Transverse colon (tissue), 4 donors: ENCODE measurements at regions not wholly inside any gene's neighbourhood (a gene's known extent, or its start where the extent isn't known, plus 50 kb on each side); places are given as distances from the start of the nearest gene placed in this dataset.

ENCODE experiments used
- POLR2A ChIP-seq: fragments of 450-650 bp; IDR thresholded peaks from one replicate; pipeline ENCODE4 v1.6.1; 2016; ENCODE audit warnings: antibody characterized with exemption, mild to moderate bottlenecking, moderate library complexity
- POLR2AphosphoS5 ChIP-seq, 3 donors: sonication (generic); formaldehyde crosslinking; IDR thresholded peaks; one replicate each; pipeline ENCODE4 v1.6.1; 2016; ENCODE audit warnings: antibody characterized with exemption in 3 of 3
- TF ChIP-seq, protein P1 (sequence below), 5 experiments: fragments of 200-600 bp in 3 of 5; fragments of 450-650 bp in 2 of 5; sonication (generic) in 3 of 5; IDR thresholded peaks; 1 replicate in 2 of 5; 2 replicates in 3 of 5; pipeline ENCODE4 v1.5.1; 2016 to 2017; ENCODE audit warnings: antibody characterized with exemption in 5 of 5, inconsistent platforms in 3 of 5, mild to moderate bottlenecking in 2 of 5, moderate library complexity in 1 of 5

DNA sequence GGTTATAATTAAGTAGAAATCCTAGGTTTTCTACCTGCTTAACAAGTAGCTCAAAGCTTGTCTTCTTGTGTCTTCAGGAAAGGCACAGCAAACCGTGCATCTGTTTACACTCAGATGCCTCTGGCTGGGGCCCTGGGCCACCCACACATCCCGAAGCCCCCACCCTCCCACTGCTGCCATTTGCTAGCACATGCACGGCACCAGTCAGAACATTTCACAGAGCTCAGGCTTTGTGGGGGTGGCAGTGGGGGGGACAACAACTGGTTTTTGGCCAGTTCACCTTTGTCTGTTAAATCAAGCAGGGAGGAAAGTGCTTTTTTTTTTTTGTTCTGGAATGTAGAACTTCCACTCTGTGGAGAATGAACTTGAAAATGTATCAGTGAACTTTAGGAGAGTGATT, 77.7 kb downstream of the LINC00237 start:
- TF ChIP-seq POLR2A (no peak), POLR2AphosphoS5 (IDR thresholded peaks at IDR 0.05) (no peak)
- TF ChIP-seq, protein P1, sequence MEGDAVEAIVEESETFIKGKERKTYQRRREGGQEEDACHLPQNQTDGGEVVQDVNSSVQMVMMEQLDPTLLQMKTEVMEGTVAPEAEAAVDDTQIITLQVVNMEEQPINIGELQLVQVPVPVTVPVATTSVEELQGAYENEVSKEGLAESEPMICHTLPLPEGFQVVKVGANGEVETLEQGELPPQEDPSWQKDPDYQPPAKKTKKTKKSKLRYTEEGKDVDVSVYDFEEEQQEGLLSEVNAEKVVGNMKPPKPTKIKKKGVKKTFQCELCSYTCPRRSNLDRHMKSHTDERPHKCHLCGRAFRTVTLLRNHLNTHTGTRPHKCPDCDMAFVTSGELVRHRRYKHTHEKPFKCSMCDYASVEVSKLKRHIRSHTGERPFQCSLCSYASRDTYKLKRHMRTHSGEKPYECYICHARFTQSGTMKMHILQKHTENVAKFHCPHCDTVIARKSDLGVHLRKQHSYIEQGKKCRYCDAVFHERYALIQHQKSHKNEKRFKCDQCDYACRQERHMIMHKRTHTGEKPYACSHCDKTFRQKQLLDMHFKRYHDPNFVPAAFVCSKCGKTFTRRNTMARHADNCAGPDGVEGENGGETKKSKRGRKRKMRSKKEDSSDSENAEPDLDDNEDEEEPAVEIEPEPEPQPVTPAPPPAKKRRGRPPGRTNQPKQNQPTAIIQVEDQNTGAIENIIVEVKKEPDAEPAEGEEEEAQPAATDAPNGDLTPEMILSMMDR (IDR thresholded peaks at IDR 0.05): no peak
